ENCODE measurements at regions not wholly inside any gene's neighbourhood (a gene's known extent, or its start where the extent isn't known, plus 50 kb on each side); places are given as distances from the start of the nearest gene placed in this dataset.
"Not testable (repeated sequence)": the region's sequence is repeated elsewhere in the genome, so short reads cannot be mapped to it uniquely, and the experiment has no call there.

DNA sequence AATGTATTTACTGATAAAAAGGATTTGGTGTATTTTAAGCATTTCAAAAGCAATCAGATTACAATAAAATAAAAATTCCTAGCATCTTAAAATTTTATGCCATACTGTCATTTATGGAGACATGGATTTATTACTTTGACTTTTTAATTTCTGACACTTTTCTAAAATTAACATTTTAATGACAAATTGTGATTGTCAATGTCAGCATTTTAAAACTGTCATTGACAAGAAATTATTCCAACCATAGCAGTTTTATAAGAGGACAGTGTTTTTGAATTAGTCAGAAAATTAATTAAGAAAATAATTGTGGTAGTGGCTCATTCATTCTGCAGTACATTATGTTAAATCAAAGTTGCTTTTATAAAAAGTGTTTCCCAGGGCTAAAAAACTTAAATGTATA is 1954.4 kb downstream of the ARAP2 start:
- Mint-ChIP-seq H3K36me3 (no peaks in the 10 kb centered on the region), H3K4me3 (no peak overlapping the region), H3K27me3 (no peaks in the 10 kb centered on the region), H3K4me1 (no peaks in the 10 kb centered on the region), H3K9me3 (ENCODE audit: low read depth) (peaks cover 3% of the 10 kb centered on the region), H3K27ac (no peak overlapping the region)
- DNase-seq (no peak), ATAC-seq (no peak)
- CTCF ChIA-PET = no interaction called here

DNA sequence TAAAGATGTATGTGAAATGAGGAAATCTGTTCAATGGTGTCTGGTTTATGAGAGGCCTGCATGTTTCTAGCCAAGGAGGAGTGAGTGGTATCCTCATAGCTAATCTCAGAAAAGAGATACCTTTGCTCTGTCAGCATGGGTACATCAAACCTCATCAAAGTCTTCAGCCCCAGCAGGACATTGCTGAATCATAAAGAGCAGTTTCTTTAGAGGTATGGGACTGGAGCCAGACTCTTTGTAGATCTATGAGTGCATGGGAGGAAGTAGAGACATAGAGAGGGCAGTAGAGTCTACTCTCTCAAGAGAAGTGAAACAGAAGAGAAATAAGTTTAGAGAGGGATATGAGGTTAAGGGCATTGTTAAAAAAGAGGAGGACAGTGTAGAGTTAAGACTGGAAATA is 1950.9 kb downstream of the ARAP2 start:
- H3K4me1 Mint-ChIP-seq = no peaks in the 10 kb centered on the region
- H3K9me3 Mint-ChIP-seq (ENCODE audit: low read depth) = peaks cover 3% of the 10 kb centered on the region
- CTCF ChIA-PET = no interaction called here
- DNase-seq = no peak
- H3K4me3 Mint-ChIP-seq = no peak overlapping the region
- H3K27me3 Mint-ChIP-seq = no peaks in the 10 kb centered on the region
- H3K27ac Mint-ChIP-seq = no peak overlapping the region
- no peaks in the 10 kb centered on the region for H3K36me3 Mint-ChIP-seq
- ATAC-seq = no peak

DNA sequence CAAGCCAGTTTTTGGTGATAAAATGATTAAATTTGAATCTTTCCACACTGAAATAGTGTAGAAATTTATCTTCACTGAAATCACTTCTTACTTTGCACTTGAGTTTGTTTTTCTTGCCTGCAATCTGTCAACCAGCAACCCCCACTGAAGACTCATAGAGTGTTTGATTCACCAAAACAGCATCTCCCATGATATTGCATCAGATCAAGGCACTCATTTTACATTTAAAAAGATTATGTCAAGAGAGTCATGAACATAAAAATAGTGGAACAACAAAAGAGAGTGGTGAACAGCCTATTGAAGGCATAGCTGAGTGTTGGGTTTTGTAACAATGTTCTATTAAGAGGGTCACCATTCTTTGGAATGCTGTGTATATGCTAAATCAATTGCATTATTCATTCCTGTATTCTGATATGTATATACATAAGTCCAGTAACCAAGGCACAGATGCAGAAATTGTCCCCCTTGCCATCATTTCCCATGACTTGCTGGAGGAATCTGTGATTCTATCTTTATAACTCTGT is 1934.9 kb downstream of the ARAP2 start:
- no peaks in the 10 kb centered on the region for H3K36me3 Mint-ChIP-seq
- no peaks in the 10 kb centered on the region for H3K27me3 Mint-ChIP-seq
- H3K4me1 Mint-ChIP-seq = no peaks in the 10 kb centered on the region
- no peak overlapping the region for H3K27ac Mint-ChIP-seq
- CTCF ChIA-PET = no interaction called here
- ATAC-seq (no peak), DNase-seq (no peak)
- H3K9me3 Mint-ChIP-seq (ENCODE audit: low read depth) = peaks cover 2% of the 10 kb centered on the region
- no peak overlapping the region for H3K4me3 Mint-ChIP-seq

DNA sequence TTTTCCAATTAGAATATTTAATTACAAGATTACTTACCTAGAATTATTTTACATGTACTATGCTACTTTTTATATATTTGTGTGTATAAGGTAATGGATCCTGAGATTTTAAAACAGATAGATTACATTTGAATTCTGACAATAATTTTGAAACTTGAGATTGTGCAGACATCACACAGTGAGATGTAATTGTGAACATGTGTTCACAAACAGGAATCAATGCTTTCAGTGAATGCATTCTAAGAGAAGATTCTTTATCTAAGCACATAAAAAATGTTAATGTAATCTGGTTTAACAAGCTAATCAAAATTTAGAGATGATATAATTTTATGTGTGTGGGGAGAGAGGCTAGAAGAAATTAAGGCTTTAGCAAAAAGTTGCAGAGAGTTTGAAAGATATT is 1925.5 kb downstream of the ARAP2 start:
- Mint-ChIP-seq H3K4me3 (no peak overlapping the region), H3K36me3 (no peaks in the 10 kb centered on the region), H3K9me3 (ENCODE audit: low read depth) (peaks cover 2% of the 10 kb centered on the region), H3K27me3 (no peaks in the 10 kb centered on the region), H3K27ac (no peak overlapping the region), H3K4me1 (no peaks in the 10 kb centered on the region)
- DNase-seq (no peak), ATAC-seq (no peak)
- CTCF ChIA-PET = no interaction called here

DNA sequence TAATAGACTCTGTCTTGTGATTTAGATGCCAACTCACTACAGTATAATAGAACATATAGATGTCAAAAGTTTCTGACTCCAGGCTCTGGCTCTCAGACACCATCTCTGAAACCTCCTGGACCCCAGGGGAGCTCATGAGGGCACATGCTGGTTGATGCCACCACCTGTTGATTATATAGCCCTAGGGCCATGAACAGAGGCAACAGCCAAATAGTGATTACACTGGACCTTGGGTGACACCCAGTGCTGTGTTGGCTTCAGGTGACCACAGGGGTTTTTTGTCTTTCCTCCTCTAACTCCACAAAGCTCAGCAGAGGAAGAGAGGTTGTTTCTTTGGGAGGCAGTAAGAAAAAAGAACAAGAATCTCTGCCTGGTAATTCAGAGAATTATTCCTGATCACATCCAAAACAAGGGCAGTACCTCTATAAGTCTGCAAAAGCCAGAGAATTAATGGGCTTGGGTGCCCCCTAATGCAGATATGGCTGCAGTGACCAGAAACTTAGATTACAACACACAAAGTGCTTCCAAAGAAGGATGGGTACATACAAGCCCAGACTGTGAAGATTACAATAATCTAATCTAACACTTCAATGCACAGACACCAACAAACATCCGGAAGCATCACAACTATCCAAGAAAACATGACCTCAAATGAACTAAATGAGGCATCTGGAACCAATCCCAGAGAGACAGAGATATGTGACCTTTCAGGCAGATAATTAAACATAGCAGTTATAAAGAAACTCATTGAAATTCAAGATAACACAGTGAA is 1920.6 kb downstream of the ARAP2 start:
- H3K4me1 Mint-ChIP-seq = no peaks in the 10 kb centered on the region
- peaks cover 6% of the 10 kb centered on the region for H3K9me3 Mint-ChIP-seq (ENCODE audit: low read depth)
- H3K4me3 Mint-ChIP-seq = no peak overlapping the region
- DNase-seq = no peak
- H3K27ac Mint-ChIP-seq = no peak overlapping the region
- H3K36me3 Mint-ChIP-seq = no peaks in the 10 kb centered on the region
- CTCF ChIA-PET = no interaction called here
- H3K27me3 Mint-ChIP-seq = no peaks in the 10 kb centered on the region
- ATAC-seq = no peak

DNA sequence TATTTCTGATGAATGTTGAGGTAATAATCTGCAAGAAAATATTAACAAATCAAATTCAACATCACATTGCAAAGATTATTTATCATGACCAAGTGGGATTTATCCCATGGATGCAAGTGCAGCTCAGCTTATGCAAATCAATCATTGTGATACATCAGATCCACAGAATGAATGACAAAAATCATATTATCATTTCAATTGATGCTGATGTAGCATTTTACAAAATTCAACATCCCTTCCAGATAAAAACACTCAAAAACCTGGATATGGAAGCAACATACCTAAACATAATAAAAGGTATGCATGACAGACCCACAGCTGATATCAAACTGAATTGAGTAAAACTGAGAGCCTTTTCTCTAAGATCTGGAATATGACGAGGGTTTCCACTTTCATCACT is 1915.4 kb downstream of the ARAP2 start:
- Mint-ChIP-seq H3K9me3 (ENCODE audit: low read depth) (peaks cover 9% of the 10 kb centered on the region), H3K27ac (no peak overlapping the region), H3K4me3 (no peak overlapping the region), H3K36me3 (no peaks in the 10 kb centered on the region), H3K4me1 (no peaks in the 10 kb centered on the region), H3K27me3 (no peaks in the 10 kb centered on the region)
- ATAC-seq (no peak), DNase-seq (no peak)
- CTCF ChIA-PET = no interaction called here

DNA sequence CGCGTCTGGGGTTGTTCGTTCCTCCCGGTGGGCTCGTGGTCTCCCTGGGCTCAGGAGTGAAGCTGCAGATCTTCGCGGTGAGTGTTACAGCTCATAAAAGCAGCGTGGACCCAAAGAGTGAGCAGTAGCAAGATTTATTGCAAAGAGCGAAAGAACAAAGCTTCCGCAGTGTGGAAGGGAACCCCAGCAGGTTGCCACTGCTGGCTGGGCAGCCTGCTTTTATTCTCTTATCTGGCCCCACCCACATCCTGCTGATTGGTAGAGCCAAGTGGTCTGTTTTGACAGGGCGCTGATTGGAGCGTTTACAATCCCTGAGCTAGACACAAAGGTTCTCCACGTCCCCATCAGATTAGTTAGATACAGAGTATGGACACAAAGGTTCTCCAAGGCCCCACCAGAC is 1909.2 kb downstream of the ARAP2 start:
- H3K27ac Mint-ChIP-seq; H3K36me3 Mint-ChIP-seq; DNase-seq; H3K4me1 Mint-ChIP-seq; ATAC-seq; H3K9me3 Mint-ChIP-seq (ENCODE audit: low read depth); H3K27me3 Mint-ChIP-seq; H3K4me3 Mint-ChIP-seq: not testable (repeated sequence)
- CTCF ChIA-PET = interaction anchor here (0.7 kb wide), 1 partner anchor 104 kb away, joined by 3 read pairs; no protein-coding TSS in a partner anchor

DNA sequence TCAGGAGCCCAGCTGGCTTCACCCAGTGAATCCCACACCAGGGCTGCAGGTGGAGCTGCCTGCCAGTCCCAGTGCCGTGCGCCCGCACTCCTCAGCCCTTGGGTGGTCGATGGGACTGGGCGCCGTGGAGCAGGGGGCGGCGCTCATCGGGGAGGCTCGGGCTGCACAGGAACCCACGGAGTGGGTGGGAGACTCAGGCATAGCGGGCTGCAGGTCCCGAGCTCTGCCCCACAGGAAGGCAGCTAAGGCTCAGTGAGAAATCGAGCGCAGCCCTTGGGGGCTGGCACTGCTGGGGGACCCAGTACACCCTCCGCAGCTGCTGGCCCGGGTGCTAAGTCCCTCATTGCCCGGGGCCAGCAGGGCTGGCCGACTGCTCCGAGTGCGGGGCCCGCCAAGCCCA is 1908.8 kb downstream of the ARAP2 start:
- not testable (repeated sequence) for ATAC-seq; H3K27me3 Mint-ChIP-seq; H3K4me3 Mint-ChIP-seq; H3K27ac Mint-ChIP-seq; H3K4me1 Mint-ChIP-seq; H3K9me3 Mint-ChIP-seq (ENCODE audit: low read depth); H3K36me3 Mint-ChIP-seq; DNase-seq
- CTCF ChIA-PET = interaction anchor here (0.7 kb wide), 1 partner anchor 104 kb away, joined by 3 read pairs; no protein-coding TSS in a partner anchor

DNA sequence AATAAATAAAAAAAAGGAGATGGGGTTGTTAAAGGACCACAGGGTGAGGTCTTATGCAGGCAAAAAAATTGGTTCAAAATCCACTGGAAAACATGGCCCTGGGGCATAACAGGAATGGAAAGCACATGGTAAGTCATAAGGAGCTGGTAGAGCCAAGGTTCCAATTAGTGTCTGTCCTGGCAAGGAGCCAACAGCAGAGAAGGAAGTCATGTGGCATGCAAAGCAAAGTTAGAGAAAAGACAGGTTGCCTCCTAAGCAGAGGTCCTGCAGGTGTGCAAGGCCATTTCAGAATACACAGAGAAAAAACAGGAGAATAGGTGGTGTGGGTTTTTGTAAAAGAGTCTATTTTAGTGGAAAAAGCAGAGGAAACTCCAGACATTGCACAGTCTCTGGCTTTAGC is 1881.7 kb downstream of the ARAP2 start:
- H3K9me3 Mint-ChIP-seq (ENCODE audit: low read depth) = peaks cover 8% of the 10 kb centered on the region
- H3K27ac Mint-ChIP-seq = no peak overlapping the region
- no peaks in the 10 kb centered on the region for H3K36me3 Mint-ChIP-seq
- no peak overlapping the region for H3K4me3 Mint-ChIP-seq
- H3K27me3 Mint-ChIP-seq = no peaks in the 10 kb centered on the region
- no peak for ATAC-seq
- H3K4me1 Mint-ChIP-seq = no peaks in the 10 kb centered on the region
- CTCF ChIA-PET = no interaction called here
- no peak for DNase-seq

DNA sequence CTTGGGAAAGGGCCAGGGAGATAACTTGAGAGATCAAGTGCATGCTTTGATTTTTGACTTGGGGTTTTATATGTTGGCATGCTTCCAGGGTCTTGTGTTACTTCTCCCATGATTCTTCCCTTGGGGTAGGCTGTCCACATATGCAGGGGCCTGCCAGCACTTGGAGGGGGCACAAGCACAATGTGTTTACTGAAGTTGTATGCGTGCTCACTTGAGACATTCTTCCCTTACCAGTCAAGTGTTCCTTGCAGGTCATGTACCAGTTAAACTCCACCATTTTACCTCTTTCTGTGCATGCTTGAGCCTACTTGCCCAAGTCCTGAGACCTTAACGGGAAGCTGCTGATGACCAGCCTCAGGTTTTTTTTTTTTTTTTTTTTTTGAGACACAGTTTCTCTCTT is 1880.5 kb downstream of the ARAP2 start:
- Mint-ChIP-seq H3K27me3 (no peaks in the 10 kb centered on the region), H3K9me3 (ENCODE audit: low read depth) (peaks cover 6% of the 10 kb centered on the region), H3K27ac (no peak overlapping the region), H3K4me1 (no peaks in the 10 kb centered on the region), H3K4me3 (no peak overlapping the region), H3K36me3 (no peaks in the 10 kb centered on the region)
- DNase-seq = no peak
- no peak for ATAC-seq
- CTCF ChIA-PET = no interaction called here

DNA sequence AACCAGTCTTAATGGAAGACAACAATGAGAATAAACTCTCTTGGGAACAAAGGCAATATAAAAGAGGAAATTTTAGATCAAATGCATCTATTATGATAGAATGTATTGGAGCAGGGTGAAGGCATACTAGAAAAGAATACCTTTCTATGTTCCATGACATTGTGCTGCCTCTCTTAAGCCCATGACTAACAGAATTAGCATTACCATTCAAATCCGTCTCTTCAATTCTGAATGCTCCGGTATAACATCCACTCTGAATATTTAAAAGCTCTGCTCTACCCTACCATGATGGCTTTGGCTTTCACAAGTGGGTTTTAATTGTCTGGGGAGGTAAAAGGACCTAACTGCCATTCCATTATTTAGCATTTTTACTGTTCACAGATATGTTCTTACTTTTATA is 1878.4 kb downstream of the ARAP2 start:
- Mint-ChIP-seq H3K4me1 (no peaks in the 10 kb centered on the region), H3K36me3 (no peaks in the 10 kb centered on the region), H3K9me3 (ENCODE audit: low read depth) (peaks cover 6% of the 10 kb centered on the region), H3K4me3 (no peak overlapping the region), H3K27ac (no peak overlapping the region), H3K27me3 (no peaks in the 10 kb centered on the region)
- ATAC-seq (no peak), DNase-seq (no peak)
- CTCF ChIA-PET = no interaction called here

DNA sequence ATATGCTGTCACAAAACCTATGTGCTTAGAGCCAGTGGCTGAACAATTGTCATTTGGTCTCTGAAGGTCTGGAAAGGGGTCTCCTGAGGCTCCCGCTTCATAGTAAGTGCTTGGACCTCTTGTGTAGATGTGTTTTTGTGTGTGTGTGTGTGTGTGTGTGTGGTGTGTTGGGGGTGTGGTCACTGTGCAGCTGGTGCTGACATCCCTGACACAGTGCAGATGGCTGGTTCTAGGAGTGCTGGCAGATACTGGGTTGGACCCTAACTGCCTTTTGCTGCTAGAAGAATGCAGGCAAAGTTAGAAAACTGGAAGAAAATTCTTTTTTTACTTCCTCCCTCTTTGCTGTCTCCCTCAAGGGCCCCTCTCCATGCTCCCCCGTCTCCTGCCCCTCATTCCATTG is 1872.6 kb downstream of the ARAP2 start:
- DNase-seq (no peak), ATAC-seq (no peak)
- no peaks in the 10 kb centered on the region for H3K27me3 Mint-ChIP-seq
- H3K4me1 Mint-ChIP-seq = no peaks in the 10 kb centered on the region
- no peak overlapping the region for H3K27ac Mint-ChIP-seq
- no peaks in the 10 kb centered on the region for H3K36me3 Mint-ChIP-seq
- H3K9me3 Mint-ChIP-seq (ENCODE audit: low read depth) = no peaks in the 10 kb centered on the region
- CTCF ChIA-PET = no interaction called here
- no peak overlapping the region for H3K4me3 Mint-ChIP-seq

DNA sequence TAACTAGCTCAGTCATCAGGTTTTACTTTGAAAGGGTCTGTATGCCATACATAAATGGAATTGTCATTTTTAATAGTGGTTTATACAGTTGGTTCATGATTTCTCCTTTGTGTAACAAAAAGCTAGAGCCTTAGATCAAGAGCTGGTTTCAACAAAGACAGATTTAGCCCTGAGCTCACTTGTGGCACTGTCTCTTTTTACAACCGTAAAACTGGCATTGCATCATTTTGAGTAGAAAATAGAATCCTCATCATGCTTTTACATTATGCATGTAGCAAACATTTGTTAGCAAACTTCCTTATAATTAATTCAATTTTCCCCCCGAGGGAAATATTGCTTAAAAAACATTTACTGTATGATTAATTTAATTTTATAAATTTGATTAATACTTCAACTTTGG is 1871.5 kb downstream of the ARAP2 start:
- no peak overlapping the region for H3K4me3 Mint-ChIP-seq
- no peaks in the 10 kb centered on the region for H3K4me1 Mint-ChIP-seq
- ATAC-seq (no peak), DNase-seq (no peak)
- H3K9me3 Mint-ChIP-seq (ENCODE audit: low read depth) = no peaks in the 10 kb centered on the region
- H3K27me3 Mint-ChIP-seq = no peaks in the 10 kb centered on the region
- H3K27ac Mint-ChIP-seq = no peak overlapping the region
- CTCF ChIA-PET = no interaction called here
- H3K36me3 Mint-ChIP-seq = no peaks in the 10 kb centered on the region

DNA sequence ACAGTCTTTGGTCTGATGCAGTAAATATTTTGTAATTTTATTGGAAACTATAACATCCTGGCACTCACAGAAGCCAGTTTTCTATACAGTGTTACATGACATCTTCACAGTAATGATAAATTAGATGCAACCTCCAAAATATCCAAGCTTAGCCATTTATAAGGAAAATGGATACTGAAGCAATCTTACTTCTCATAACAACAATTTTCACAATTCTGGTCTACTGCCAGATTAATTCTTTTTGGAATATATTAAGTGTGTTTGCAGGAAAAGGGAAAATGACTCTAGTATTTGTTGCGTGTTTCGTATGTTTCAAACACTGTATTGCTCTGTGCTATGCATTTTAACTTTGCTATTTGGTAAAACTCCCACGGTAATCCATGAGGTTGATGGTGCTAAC is 1870.9 kb downstream of the ARAP2 start:
- DNase-seq (no peak), ATAC-seq (no peak)
- Mint-ChIP-seq H3K27ac (no peak overlapping the region), H3K4me3 (no peak overlapping the region), H3K4me1 (no peaks in the 10 kb centered on the region), H3K27me3 (no peaks in the 10 kb centered on the region), H3K36me3 (no peaks in the 10 kb centered on the region), H3K9me3 (ENCODE audit: low read depth) (no peaks in the 10 kb centered on the region)
- CTCF ChIA-PET = no interaction called here

DNA sequence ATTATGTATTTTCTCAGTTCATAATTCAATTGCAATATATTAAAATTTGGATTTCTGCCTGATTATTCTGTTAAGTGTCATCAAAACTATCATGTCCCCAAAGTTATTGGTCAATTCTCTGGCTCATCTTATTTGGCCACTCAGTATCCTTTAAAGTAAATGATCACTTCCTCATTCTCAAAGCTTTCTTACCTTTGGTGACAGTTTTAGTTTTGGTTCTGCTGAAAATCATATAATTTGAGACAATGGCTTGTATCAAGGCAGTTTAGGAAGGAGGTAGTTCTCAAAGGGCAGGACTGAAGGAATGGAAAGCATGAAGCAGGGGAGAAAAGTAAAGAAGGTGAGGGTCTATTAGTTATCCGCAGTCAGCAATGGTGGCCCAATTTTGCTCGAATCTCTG is 1832.1 kb downstream of the ARAP2 start:
- DNase-seq (no peak), ATAC-seq (no peak)
- CTCF ChIA-PET = no interaction called here
- H3K4me3 Mint-ChIP-seq = no peak overlapping the region
- no peak overlapping the region for H3K27ac Mint-ChIP-seq
- no peaks in the 10 kb centered on the region for H3K4me1 Mint-ChIP-seq
- peaks cover 11% of the 10 kb centered on the region for H3K9me3 Mint-ChIP-seq (ENCODE audit: low read depth)
- no peaks in the 10 kb centered on the region for H3K27me3 Mint-ChIP-seq
- no peaks in the 10 kb centered on the region for H3K36me3 Mint-ChIP-seq
